ENCODE measurements at regions not wholly inside any gene's neighbourhood (a gene's known extent, or its start where the extent isn't known, plus 50 kb on each side); places are given as distances from the start of the nearest gene placed in this dataset.

GRCh38 chr4:57676394-57676793 lies 566.2 kb upstream of the IGFBP7 start:
- intact Hi-C loops (cut with DNase I): no loop called here
- ATAC-seq (no peak), DNase-seq (no peak)

- DNase-seq: no peak
- intact Hi-C loops (cut with DNase I): no loop called here
- ATAC-seq: no peak
Observed at GRCh38 chr4:57672846-57673433, 562.8 kb upstream of the IGFBP7 start.

GRCh38 chr4:57668621-57669020 lies 558.4 kb upstream of the IGFBP7 start:
- ATAC-seq (no peak), DNase-seq (no peak)
- intact Hi-C loops (cut with DNase I): no loop called here

GRCh38 chr4:57665806-57666205 lies 555.6 kb upstream of the IGFBP7 start:
- intact Hi-C loops (cut with DNase I): no loop called here
- ATAC-seq: no peak
- DNase-seq: no peak

GRCh38 chr4:57661517-57662090 lies 551.4 kb upstream of the IGFBP7 start:
- intact Hi-C loops (cut with DNase I): no loop called here
- no peak for ATAC-seq
- no peak for DNase-seq

GRCh38 chr4:57658673-57659072 lies 548.5 kb upstream of the IGFBP7 start:
- ATAC-seq: no peak
- intact Hi-C loops (cut with DNase I): no loop called here
- DNase-seq: no peak

GRCh38 chr4:57658188-57658587 lies 548.0 kb upstream of the IGFBP7 start:
- ATAC-seq (no peak), DNase-seq (no peak)
- intact Hi-C loops (cut with DNase I): no loop called here

- intact Hi-C loops (cut with DNase I): no loop called here
- no peak for ATAC-seq
Observed at GRCh38 chr4:57655342-57655741, 545.2 kb upstream of the IGFBP7 start.

GRCh38 chr4:57652779-57653178 lies 542.6 kb upstream of the IGFBP7 start:
- intact Hi-C loops (cut with DNase I): no loop called here
- ATAC-seq: no peak
- no peak for DNase-seq

More at GRCh38 chr4:57655342-57655741, 545.2 kb upstream of the IGFBP7 start:
- DNase-seq: no peak

GRCh38 chr4:57640391-57641100 lies 530.4 kb upstream of the IGFBP7 start:
- intact Hi-C loops (cut with DNase I): no loop called here
- no peak for DNase-seq
- ATAC-seq: no peak

GRCh38 chr4:57639561-57640382 lies 529.6 kb upstream of the IGFBP7 start:
- ATAC-seq: no peak
- intact Hi-C loops (cut with DNase I): no loop called here
- DNase-seq: no peak

- ATAC-seq: no peak
- intact Hi-C loops (cut with DNase I): no loop called here
- DNase-seq: no peak
Observed at GRCh38 chr4:57635910-57636309, 525.7 kb upstream of the IGFBP7 start.

- intact Hi-C loops (cut with DNase I): no loop called here
- ATAC-seq: no peak
- no peak for DNase-seq
Observed at GRCh38 chr4:57633212-57633859, 523.2 kb upstream of the IGFBP7 start.

- DNase-seq: no peak
- ATAC-seq: no peak
- intact Hi-C loops (cut with DNase I): no loop called here
Observed at GRCh38 chr4:57632564-57632963, 522.4 kb upstream of the IGFBP7 start.

- DNase-seq (no peak), ATAC-seq (no peak)
- intact Hi-C loops (cut with DNase I): no loop called here
Observed at GRCh38 chr4:57631147-57631546, 521.0 kb upstream of the IGFBP7 start.

GRCh38 chr4:57628004-57628403 lies 517.8 kb upstream of the IGFBP7 start:
- DNase-seq (no peak), ATAC-seq (no peak)
- intact Hi-C loops (cut with DNase I): no loop called here

GRCh38 chr4:57614257-57614932 lies 504.2 kb upstream of the IGFBP7 start:
- intact Hi-C loops (cut with DNase I): no loop called here
- DNase-seq (no peak), ATAC-seq (no peak)

- ATAC-seq: no peak
- no peak for DNase-seq
- intact Hi-C loops (cut with DNase I): no loop called here
Observed at GRCh38 chr4:57612279-57612678, 502.1 kb upstream of the IGFBP7 start.

GRCh38 chr4:57607566-57608180 lies 497.5 kb upstream of the IGFBP7 start:
- intact Hi-C loops (cut with DNase I): no loop called here
- ATAC-seq: no peak
- no peak for DNase-seq

Measured in left cardiac atrium (tissue), 4 donors.